ENCODE measurements at regions not wholly inside any gene's neighbourhood (a gene's known extent, or its start where the extent isn't known, plus 50 kb on each side); places are given as distances from the start of the nearest gene placed in this dataset.

DNA sequence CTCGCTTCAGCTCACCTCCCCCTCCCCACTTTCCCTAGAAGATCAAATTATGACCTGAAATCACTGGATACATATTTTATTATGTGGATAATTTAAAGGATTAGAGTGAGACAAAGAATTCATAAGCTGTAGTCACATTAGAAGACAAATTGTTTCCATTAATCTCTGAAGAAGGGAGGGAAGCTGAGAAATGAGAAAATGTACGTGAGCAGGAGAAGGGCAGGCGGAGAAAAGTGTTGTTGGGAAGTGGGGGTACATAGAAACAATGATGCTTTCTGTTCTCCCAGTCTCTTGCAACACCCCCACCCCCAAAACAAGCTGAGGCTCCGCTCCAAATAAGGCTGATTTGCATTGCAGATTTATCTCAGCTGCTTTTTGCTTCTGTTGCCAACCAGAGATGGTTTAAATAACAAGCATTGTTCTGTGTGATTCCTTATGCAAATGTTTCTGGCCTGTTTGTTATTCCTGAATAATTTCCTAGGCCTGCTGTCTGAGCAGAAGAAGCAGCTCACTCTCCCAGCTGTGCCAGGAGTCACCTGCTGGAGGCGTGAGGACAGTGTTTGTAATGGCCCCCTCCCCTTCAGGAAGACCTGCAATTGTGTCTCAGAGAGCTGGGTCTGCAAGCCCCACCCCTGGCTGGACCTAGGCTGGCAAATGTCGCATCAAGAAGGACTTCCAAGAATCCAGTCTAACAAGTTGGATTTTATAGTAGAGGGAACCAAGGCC is 121.8 kb upstream of the TNR start:
- peak; percentile 67 for DNase-seq (ENCODE audit: low read depth, low spot score)

- no peak for DNase-seq (ENCODE audit: low read depth, low spot score)
These were observed 121.2 kb upstream of the TNR start for GRCh38 chr1:175864625-175865024.

GRCh38 chr1:175864183-175864582 is 120.8 kb upstream of the TNR start:
- DNase-seq (ENCODE audit: low read depth, low spot score) = no peak

DNA sequence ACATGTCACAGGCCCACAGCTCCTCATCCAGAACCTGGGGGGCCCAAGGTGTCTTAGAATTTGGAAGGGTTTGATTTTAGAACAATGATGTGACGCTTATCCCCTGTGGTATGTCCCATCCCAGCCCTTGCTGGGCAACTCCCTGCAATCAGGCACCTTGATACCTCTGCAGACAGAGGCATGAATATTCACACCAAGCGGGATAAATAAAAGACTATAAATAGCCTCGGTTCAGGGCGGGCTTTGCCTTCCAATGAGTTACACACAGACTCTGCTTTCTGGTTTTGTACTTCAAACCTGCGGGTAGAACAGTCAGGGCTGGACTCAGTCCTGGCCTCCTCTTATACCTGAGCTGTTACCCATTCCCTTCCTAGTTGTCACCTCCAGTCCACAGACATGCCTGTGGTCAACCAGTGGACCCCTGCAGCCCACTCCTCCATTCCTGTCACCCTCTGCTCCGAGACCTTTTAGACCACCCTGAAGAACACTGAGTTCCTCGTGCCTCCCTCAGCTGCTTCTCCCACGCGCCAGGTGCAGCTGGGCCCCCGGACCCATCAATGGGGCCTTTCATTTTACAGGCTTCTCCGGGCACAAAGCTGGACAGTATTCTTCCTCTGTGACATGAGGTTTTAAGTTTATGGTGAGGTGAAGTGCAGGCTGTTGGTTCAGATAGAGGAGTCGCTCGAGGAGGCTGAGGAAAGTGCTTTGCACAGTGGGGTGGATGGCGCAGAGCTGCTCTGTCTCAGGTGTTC is 120.1 kb upstream of the TNR start:
- DNase-seq (ENCODE audit: low read depth, low spot score) = no peak

DNA sequence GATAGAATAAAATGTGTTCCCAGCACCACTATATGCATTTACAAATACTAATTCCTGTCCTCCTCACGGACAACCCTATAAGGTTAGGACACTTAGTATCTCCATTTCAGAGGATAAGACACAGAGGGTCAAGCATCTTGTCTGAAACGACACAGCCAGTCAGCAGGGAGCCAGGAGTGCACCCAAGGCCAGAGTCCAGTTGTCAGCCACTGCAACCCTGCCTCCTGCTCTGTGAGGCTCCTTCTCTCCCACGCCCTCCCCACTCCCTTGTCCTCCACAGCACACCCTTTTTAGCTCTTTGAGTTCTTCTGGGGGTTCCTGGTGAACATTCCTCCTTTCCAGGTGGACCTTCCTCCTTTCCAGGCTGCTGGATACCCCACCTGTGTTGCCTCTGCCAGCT is 119.0 kb upstream of the TNR start:
- no peak for DNase-seq (ENCODE audit: low read depth, low spot score)

- no peak for DNase-seq (ENCODE audit: low read depth, low spot score)
These were observed 118.4 kb upstream of the TNR start for GRCh38 chr1:175861626-175862367.

DNA sequence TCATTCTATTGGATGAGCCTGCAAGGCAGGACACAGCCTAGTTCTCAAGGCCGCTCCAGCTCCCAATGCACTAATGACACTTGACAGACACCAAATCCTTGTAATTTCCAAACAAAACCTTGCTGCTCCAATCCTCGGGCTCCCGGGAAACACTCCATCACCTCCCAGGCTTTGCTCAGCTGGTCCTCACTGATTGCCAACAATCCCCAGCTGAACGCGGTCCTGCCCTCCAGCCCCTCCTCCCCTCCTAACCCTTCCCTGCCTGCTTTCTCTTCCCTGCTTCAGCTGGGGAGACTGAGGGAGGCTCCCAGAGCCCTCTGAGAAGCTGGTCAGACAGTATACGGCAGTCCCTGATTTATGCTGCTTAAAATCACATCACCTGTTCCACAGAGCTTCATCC is 114.4 kb upstream of the TNR start:
- DNase-seq (ENCODE audit: low read depth, low spot score) = no peak

- no peak for DNase-seq (ENCODE audit: low read depth, low spot score)
These were observed 110.3 kb upstream of the TNR start for GRCh38 chr1:175853681-175854080.

DNA sequence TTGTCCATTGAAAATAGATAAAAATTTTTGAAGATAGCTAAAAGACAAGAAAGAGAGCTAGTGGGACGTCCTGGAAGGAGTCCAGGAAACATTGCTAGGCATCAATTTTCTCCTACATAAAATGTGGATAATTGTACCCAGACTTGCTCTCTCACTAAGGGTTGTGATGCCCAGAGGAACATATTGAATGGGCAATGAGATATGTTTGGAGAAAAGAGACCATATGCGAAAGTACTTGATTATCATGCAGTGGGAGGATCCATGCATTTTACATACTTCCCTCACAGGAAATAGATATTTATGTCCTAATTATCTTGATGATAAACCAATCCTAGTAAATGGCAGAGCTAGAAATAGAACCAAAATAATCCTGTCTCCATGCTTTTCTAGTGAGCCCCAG is 108.4 kb upstream of the TNR start:
- no peak for DNase-seq (ENCODE audit: low read depth, low spot score)

DNA sequence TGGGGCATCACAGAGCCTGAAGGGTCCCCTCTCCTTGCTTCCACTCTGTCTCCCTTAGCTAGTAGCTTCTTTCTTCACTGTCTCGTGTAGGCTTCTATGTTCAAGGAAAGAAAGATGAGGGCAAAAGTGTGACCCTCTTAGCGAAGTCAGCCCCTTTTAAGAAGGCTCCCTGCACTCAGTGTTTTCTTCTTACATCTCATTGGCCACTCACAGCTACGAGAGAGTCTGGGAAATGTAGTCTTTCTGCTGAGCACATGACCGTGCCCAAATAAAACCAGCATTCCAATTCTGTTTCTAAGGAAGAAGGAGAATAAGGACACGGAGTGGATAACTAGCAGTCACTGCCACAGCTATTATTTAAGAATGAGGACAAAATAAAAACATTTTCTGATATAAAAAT is 104.9 kb upstream of the TNR start:
- no peak for DNase-seq (ENCODE audit: low read depth, low spot score)

DNA sequence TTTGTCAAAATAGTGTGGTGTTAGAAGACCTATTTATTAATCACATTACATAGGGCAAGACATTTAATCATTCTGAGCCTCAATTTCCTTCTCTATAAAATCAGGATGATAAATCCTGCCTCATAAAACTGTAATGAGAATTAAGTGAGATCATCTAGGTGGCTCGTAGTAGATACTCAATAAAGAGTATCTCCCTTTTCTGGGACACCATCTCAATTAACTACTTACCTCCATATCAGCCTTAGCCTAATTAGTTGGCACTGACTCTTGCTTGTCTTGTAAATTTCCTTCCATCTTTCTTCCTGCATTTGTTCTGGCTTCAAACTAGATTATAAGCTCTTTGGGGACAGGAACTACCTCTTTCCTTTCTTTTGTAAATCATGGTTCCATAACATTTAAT is 102.6 kb upstream of the TNR start:
- no peak for DNase-seq (ENCODE audit: low read depth, low spot score)

DNA sequence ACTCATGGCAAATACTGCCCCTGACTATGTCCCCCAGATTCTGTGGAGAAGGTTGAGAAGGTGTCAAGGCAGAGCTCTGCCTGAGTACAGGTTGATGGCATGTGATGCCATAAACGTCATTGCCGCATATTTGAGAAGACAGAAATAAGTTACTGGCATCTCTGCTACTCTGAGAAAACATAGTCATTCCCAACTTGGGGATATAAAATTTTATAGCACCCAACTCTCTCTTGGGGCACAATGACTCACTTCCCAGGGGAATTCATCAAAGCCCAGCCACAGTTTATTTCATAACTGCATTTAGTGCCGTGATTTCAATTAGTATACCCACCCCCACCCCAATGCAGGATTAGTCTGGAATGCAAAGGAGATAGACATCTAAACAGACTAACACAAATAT is 101.9 kb upstream of the TNR start:
- DNase-seq (ENCODE audit: low read depth, low spot score) = no peak

DNA sequence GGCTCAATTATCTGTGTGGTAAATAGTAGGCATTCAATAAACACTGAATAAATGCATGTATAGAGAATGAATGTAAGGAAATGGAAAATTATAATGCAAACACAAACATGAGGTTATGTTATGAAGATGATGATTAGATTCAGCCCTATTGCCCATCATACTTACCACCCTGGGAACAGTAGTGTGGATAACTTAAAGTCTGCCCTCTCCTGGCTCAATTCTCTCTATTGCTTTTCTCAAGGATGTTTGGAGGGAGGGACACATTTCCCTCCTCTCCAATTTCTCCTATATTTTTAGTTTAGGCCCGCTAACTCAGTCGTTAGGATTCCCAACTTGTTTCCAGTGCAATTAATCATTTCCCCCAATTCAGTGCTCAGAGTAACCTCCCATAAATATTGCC is 101.5 kb upstream of the TNR start:
- no peak for DNase-seq (ENCODE audit: low read depth, low spot score)

GRCh38 chr1:175842550-175842949 is 99.2 kb upstream of the TNR start:
- no peak for DNase-seq (ENCODE audit: low read depth, low spot score)

DNA sequence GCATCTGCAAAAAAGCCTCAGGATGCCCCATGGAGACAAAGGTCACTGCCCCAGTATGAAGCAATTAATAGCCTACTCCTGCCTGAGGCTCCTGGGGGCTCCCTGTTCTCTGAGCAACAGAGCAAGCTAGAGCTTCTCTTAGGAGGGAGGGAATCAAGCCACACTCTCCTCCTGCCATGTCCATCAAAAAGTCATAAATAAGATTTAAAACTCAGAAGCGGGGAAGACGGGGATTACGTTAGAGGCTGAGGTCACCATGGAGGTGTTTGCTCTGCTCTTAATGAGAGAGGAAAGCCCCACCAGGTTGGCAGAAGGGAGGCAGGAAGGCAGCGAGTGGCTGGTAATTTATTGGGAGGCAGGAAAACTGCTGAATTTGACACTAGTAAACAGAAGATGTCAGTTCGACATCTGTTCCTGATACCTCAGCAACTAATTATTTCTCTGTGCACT is 98.4 kb upstream of the TNR start:
- no peak for DNase-seq (ENCODE audit: low read depth, low spot score)

GRCh38 chr1:175840787-175841186 is 97.4 kb upstream of the TNR start:
- DNase-seq (ENCODE audit: low read depth, low spot score) = no peak

- no peak for DNase-seq (ENCODE audit: low read depth, low spot score)
These were observed 96.6 kb upstream of the TNR start for GRCh38 chr1:175839779-175840669.

GRCh38 chr1:175834597-175834996 is 91.2 kb upstream of the TNR start:
- no peak for DNase-seq (ENCODE audit: low read depth, low spot score)

DNA sequence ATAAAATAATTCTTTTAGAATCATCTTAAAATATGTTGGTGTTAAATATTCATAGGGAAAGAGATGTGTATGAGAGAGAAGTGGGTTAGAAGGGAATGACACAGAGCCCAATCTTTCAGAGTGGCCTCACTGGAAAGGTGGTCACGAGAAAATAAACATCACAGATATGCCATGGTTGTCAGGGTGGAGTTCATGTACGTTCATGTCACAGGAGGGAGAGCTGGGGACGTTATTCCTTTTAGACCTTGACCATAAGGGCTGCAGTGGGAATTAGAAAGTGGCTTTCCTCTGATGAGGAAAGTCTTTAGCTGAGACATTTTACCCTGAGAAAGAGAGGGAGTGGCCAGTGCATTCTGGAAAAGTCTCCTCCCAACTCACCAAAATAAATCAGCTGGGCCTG is 90.6 kb upstream of the TNR start:
- no peak for DNase-seq (ENCODE audit: low read depth, low spot score)

- DNase-seq (ENCODE audit: low read depth, low spot score) = no peak
These were observed 90.1 kb upstream of the TNR start for GRCh38 chr1:175833502-175833901.

GRCh38 chr1:175830500-175830899 is 87.1 kb upstream of the TNR start:
- no peak for DNase-seq (ENCODE audit: low read depth, low spot score)

GRCh38 chr1:175829845-175830244 is 86.5 kb upstream of the TNR start:
- DNase-seq (ENCODE audit: low read depth, low spot score) = no peak

All from astrocyte of the hippocampus (primary cell).